Activated T-cell treated with anti-CD3 and anti-CD28 coated beads, Interleukin-2, amount 50 U/mL, for 24 hours (primary cell): ENCODE measurements at regions not wholly inside any gene's neighbourhood (a gene's known extent, or its start where the extent isn't known, plus 50 kb on each side); places are given as distances from the start of the nearest gene placed in this dataset.

Experiments used
- DNase-seq: peaks from one replicate; pipeline ENCODE4 v3.0.0-alpha.2; 2020
- H3K27ac Mint-ChIP-seq: 2 replicates; pipeline ENCODE4 v1.8.0; 2020; ENCODE audit warnings: mild to moderate bottlenecking, mixed read lengths
- H3K27me3 Mint-ChIP-seq: 2 replicates; pipeline ENCODE4 v1.8.0; 2020; ENCODE audit warnings: mixed read lengths
- H3K36me3 Mint-ChIP-seq: 2 replicates; pipeline ENCODE4 v1.8.0; 2020; ENCODE audit warnings: low read depth, mixed read lengths
- H3K4me1 Mint-ChIP-seq: 2 replicates; pipeline ENCODE4 v1.8.0; 2020; ENCODE audit warnings: low read depth, mixed read lengths
- H3K4me3 Mint-ChIP-seq: 2 replicates; pipeline ENCODE4 v1.8.0; 2020; ENCODE audit warnings: mild to moderate bottlenecking, moderate library complexity, mixed read lengths
- H3K9me3 Mint-ChIP-seq: 2 replicates; pipeline ENCODE4 v1.8.0; 2020; ENCODE audit warnings: mixed read lengths

DNA sequence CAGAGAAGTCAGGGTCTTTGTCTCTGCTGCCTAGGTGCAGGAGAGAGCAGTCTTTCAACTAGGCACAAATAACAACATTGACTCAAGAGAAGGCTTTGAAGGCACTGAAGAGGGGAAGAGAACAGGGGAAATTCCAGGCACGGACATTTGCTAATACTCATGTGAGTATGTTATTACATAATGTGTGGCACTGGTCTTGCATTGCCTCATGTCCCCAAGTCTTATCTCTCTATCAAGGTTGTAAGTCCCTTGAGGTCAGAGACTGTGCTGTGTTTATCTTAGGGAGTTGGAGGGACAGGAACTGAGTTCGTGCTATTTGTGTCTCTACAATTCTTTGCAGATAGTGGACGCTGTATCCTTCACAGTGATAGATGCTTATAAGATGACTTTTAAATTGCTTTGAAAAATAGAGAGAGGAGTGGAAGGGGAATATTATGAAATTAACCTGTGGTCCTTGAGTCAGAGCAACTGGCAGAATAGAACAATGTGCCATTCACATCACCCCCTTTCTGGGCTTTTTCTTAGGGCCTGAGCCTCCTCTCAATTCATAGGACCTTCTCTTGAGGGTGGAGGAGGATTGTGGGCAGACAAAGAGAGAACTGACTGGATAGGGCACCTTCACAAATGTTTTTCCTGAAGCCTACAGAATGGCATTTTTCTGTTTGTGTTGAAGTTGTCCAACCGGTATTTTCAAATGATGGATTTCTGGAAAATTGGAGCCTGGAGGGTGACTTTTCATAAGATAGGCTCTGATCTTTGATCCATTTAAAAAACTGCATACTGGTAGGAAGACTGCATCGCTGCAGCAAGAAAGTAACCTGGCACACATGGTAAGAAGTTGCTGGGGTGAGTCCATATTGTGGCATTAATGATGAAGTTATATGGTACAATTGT lies 96.6 kb upstream of the CXCR4 start:
- Mint-ChIP-seq H3K9me3 (peaks cover 9% of the 10 kb centered on the region), H3K27ac (no peak overlapping the region), H3K4me1 (peaks cover 46% of the 10 kb centered on the region), H3K36me3 (no peaks in the 10 kb centered on the region), H3K27me3 (no peaks in the 10 kb centered on the region), H3K4me3 (no peak overlapping the region)
- DNase-seq: no peak

DNA sequence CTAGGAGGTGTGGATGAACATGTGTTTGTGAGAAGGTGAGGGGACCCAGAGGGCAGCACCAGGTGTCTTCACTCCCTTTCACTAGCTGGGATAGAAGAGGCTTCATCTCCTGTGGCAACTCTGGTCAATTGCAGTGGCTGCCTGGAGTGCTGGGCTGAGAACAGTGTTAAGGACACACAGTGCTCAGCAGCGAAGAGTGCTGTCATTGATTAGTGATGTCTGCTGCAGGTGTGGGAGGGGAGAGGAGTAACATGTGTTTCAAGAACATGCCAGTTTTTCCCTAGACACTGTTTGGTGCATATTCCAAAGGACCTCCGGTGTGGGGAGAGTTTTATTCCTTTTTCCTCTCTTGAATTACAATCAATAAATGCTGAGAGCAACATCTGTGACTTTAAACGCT lies 95.9 kb upstream of the CXCR4 start:
- Mint-ChIP-seq H3K4me1 (peaks cover 46% of the 10 kb centered on the region), H3K9me3 (peaks cover 16% of the 10 kb centered on the region), H3K36me3 (no peaks in the 10 kb centered on the region), H3K27me3 (no peaks in the 10 kb centered on the region), H3K27ac (no peak overlapping the region), H3K4me3 (no peak overlapping the region)
- DNase-seq: no peak

DNA sequence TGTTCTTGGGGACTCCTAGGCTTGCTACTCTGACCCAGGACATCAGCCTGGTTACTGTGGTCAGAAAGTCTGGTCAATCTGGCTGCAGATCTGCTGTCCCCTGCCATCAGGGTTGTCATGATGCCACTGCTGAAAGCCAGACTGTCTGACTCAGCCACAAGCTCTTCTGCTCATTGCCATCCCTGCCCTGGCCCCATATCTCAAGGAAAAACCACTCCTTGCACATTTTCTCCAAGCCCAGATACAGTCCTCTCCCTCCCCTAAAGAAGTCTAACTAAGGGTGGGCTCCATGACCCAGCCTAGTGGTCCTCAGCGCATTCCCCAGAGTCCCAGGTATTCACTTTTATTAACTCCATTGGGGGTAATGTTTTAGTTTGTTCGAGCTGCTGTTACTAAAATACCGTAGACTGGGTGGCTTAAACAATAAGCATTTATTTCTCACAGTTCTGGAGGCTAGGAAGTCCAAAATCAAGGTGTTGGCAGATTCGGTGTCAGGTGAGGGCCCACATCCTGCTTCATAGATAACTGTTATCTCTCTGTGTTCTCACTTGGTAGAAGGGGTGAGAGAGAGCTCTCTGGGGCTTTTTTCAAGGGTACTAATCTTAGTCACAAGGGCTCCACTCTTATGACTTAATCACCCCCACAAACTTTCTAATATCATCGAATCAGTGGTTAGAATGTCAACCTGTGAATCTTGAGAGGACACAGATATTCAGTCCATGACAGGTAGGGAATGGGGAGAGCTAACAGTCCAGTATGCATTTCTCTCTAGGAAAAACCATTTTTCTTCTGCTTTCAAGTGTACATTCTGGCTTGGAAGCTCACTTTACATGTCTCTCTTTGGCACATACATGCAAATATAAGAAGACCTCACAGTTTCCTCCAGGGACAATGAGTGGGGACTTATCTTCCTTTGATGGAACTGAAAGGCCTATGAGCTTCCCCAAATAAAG lies 94.8 kb upstream of the CXCR4 start:
- no peak for DNase-seq
- H3K4me1 Mint-ChIP-seq: peaks cover 51% of the 10 kb centered on the region
- no peak overlapping the region for H3K4me3 Mint-ChIP-seq
- no peaks in the 10 kb centered on the region for H3K36me3 Mint-ChIP-seq
- peaks cover 16% of the 10 kb centered on the region for H3K9me3 Mint-ChIP-seq
- H3K27ac Mint-ChIP-seq: peak overlapping the region; percentile 67
- no peaks in the 10 kb centered on the region for H3K27me3 Mint-ChIP-seq

DNA sequence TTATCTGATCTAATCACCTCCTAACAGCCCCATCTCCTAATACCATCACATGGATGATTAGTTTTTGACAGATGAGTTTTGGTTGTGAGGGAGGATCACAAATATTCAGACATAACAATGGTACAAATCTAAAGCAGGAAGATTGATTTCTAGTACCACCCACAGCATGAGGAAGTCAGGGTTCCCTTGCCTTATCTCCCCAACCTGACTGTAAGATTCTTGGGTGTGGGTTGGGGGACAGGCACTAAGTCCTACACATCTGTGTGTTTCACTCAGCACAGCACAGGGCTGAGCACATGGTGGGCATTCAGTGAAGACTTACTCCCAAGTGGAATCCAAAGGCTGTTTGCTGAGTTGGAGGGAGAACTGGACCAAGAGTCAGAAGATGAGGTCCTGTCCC lies 93.8 kb upstream of the CXCR4 start:
- Mint-ChIP-seq H3K36me3 (no peaks in the 10 kb centered on the region), H3K9me3 (peaks cover 16% of the 10 kb centered on the region), H3K27ac (no peak overlapping the region), H3K4me3 (no peak overlapping the region), H3K4me1 (peaks cover 57% of the 10 kb centered on the region), H3K27me3 (no peaks in the 10 kb centered on the region)
- DNase-seq: no peak

DNA sequence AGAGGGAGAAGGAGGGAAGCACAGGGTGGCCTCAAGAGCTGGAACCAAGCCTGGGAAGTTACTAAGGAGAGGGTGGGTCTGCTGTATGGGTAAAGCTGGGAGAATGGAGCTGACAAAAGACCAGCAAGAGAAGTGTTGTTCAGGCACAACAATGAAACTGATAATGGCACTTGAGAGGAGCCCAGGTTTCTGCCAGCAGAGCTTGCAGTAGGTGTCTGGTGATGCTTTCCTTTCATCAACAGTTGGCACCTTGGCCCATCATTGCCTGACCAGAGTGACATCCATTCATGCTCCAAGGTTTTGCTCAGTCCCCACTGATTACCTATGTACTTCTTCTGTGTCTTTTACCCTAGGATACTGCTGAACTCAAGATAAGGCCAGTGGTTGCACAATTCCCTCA lies 92.9 kb upstream of the CXCR4 start:
- Mint-ChIP-seq H3K4me1 (peaks cover 64% of the 10 kb centered on the region), H3K27ac (no peak overlapping the region), H3K9me3 (peaks cover 16% of the 10 kb centered on the region), H3K4me3 (no peak overlapping the region), H3K36me3 (no peaks in the 10 kb centered on the region), H3K27me3 (no peaks in the 10 kb centered on the region)
- DNase-seq: no peak

DNA sequence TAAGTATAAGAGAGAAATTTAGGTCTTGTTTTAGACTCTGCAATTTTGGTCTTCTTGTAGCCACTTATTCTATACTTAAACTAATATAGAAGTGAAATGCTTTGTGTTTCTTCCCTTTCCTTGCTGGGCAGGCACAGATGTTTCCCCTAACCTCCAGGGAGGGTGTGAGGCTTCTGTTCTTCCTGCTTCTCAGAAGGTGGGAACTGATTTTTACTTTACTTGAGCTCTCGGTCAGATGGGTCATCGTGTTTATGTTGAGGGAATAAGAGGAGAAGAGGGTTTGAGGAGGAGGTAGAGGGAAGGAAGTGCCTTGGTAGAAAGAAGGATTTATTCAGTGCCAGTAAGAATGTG lies 92.5 kb upstream of the CXCR4 start:
- no peaks in the 10 kb centered on the region for H3K36me3 Mint-ChIP-seq
- H3K27me3 Mint-ChIP-seq: no peaks in the 10 kb centered on the region
- H3K27ac Mint-ChIP-seq: no peak overlapping the region
- H3K4me3 Mint-ChIP-seq: no peak overlapping the region
- DNase-seq: no peak
- peaks cover 64% of the 10 kb centered on the region for H3K4me1 Mint-ChIP-seq
- H3K9me3 Mint-ChIP-seq: peaks cover 16% of the 10 kb centered on the region

DNA sequence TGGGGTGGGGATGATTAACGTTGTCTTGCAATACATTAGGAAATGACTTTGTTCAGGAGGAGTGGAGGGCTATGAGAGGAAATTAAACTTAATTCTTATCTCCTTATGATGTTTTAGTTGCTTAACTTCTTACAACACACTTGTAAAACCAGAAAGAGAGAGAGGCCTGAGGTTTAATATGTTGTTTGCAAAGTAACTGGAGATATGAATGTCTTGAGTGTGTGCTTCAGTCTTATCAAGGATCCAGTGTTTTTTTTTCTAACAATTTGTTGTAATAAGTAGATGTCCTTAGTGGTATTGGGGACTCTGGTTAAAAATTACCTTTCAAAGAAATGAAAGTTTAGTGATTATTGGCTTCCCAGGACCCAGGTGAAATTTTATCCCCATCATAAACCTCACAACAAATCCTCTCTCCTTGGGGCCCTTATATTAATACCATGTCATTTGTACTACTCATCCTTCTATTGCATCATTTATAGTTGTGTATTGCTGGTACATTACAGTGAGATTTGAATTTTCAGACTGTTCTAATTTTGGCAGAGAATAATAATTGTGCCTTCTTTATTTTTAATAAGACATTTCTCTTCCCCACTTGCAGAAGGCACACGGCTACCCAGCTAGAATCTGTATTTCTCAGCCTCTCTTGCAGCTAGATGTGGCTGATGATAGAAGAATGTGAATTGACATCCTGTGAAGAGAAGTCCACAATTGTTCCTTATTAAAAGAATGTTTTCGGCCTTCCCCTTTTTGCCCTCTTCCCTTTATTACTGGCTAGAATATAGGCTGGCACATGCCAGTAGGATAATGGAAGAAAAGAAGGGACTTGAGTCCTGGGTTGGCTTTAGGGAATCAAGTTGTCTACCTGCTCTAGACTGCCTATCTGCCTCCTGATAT lies 91.9 kb upstream of the CXCR4 start:
- Mint-ChIP-seq H3K9me3 (peaks cover 16% of the 10 kb centered on the region), H3K4me3 (no peak overlapping the region), H3K4me1 (peaks cover 64% of the 10 kb centered on the region), H3K27ac (no peak overlapping the region), H3K27me3 (no peaks in the 10 kb centered on the region), H3K36me3 (no peaks in the 10 kb centered on the region)
- DNase-seq: no peak

DNA sequence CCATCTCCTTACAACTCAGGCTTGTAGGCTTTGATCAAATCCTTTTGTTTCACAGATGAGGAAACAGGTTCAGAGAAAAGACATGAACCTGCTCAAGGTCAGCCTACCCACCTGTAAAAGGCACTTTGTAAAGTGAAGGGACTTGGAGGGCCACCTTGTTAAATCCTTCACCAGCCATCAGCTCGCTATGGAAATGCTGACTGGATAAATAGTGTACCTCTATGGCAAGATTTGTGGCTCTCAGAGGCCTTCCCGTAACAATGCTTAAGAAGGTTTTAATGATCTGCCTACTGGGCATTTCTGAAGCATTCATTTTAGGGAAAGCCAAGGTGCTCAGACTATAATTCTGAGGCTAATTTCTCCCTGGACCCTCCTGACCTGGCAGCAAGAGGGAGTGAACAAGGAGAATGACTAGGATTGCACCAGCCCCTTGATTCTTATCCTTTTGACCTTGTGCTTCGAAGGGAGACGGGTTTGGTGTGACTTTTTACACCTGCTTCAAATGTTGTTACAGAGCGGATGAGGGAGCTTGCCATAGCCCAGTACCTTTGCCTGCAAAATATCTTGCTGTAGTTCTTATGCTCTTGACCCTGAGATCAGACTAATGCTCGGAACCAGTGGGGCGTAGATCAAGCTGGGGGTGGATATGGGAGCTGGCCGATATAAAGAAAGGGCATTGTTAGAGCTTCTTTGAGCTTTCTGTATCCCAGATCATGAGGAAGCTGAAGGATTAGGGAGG lies 90.9 kb upstream of the CXCR4 start:
- no peak for DNase-seq
- H3K27ac Mint-ChIP-seq: no peak overlapping the region
- H3K4me3 Mint-ChIP-seq: no peak overlapping the region
- no peaks in the 10 kb centered on the region for H3K36me3 Mint-ChIP-seq
- H3K27me3 Mint-ChIP-seq: no peaks in the 10 kb centered on the region
- peaks cover 60% of the 10 kb centered on the region for H3K4me1 Mint-ChIP-seq
- peaks cover 16% of the 10 kb centered on the region for H3K9me3 Mint-ChIP-seq

DNA sequence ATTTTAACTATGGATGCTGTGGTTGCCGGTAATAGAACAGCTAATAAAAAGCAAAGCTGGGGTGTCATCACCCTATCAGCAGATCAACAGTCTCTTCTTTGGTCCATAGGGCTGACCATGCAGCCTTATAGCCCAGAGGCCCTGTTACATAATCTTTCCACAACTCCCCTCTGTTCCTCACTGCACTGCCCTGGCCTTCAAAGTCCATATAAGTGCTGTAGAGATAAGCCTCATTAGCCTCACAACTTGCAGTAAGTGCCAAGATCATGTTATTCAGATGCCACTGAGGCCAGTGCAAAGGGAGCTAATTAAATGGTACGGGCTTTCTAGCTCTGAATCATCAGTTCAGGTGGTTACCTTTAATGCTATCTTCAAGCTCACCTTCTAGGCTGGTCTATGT lies 89.7 kb upstream of the CXCR4 start:
- H3K4me1 Mint-ChIP-seq: peaks cover 48% of the 10 kb centered on the region
- H3K4me3 Mint-ChIP-seq: no peak overlapping the region

DNA sequence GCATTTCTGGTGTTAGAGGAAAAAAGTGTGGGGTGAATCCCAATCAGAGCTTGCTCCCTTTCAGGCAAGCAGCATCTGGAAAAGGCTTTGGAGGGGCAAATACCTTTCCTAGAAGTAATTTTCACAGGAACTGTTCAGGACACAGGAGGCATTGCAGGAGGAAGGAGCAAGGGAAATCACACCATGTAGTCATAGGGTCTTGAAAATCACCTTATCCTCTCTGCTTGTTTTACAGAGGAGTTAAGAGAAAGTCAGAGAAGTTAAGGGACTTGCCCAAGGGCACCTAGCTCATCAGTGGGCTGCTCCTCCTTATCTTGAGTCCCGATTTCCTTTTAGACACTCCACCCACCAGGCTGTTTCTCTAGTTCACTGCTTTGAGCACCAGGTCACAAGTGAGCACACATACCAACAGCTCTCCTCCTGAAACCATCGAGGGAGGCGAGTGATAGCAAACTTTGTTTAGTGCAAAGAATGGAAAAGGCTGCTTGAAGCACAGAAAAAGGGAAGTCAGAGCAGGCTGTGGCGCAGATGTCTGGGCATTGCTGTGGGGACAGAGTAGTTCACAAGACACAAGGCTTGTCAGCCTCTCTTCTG lies 89.2 kb upstream of the CXCR4 start:
- peaks cover 43% of the 10 kb centered on the region for H3K4me1 Mint-ChIP-seq
- H3K4me3 Mint-ChIP-seq: no peak overlapping the region
- peaks cover 20% of the 10 kb centered on the region for H3K9me3 Mint-ChIP-seq
- no peak for DNase-seq
- H3K27ac Mint-ChIP-seq: peak overlapping the region; percentile 87
- H3K36me3 Mint-ChIP-seq: no peaks in the 10 kb centered on the region
- no peaks in the 10 kb centered on the region for H3K27me3 Mint-ChIP-seq

More for the DNA sequence above, 89.7 kb upstream of the CXCR4 start:
- no peaks in the 10 kb centered on the region for H3K36me3 Mint-ChIP-seq
- no peak for DNase-seq
- H3K27me3 Mint-ChIP-seq: no peaks in the 10 kb centered on the region
- H3K27ac Mint-ChIP-seq: peak overlapping the region; percentile 87
- peaks cover 18% of the 10 kb centered on the region for H3K9me3 Mint-ChIP-seq

DNA sequence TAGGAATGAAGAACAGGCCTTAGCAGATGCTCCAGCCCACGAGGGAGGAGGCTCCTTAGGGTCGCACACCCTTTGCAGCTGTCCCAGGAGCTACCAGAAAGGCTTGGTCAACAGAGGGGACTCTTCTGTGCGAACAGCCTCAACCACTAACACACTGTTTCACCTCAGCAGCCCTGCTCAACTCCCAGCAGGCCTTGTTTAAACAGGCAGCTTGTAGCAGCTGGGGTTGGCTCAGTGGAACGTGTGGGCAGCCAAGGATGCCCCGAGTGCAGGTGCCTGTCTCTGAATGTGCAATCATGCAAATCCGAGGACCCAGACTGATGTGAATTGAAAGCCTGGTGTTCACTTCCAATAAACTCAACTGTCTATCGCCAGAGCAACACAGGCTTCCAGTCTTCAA lies 88.7 kb upstream of the CXCR4 start:
- DNase-seq: no peak
- Mint-ChIP-seq H3K4me3 (no peak overlapping the region), H3K9me3 (peaks cover 20% of the 10 kb centered on the region), H3K36me3 (no peaks in the 10 kb centered on the region), H3K27ac (peak overlapping the region; percentile 87), H3K4me1 (peaks cover 38% of the 10 kb centered on the region), H3K27me3 (no peaks in the 10 kb centered on the region)

DNA sequence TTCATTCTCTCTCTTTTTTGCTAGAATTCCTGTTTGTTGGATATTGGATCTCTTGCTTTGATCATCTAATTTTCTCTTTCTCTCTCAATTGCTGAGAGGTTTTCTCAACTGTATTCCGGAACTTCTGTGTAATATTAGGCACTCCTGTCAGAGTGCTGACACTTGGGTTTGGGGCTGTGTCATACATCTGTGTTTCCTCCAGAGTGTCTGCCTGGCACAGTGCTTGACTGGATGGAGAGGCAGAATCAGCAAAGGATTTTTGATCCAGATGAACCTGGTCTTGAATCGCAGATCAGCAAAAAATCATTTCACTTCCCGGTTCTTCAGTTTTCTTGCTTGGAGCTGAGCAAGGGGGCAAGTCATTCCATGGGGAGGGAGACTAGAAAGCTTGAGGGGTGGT lies 87.7 kb upstream of the CXCR4 start:
- Mint-ChIP-seq H3K9me3 (peaks cover 20% of the 10 kb centered on the region), H3K27me3 (no peaks in the 10 kb centered on the region), H3K4me1 (peaks cover 28% of the 10 kb centered on the region), H3K36me3 (no peaks in the 10 kb centered on the region), H3K27ac (no peak overlapping the region), H3K4me3 (no peak overlapping the region)
- no peak for DNase-seq

DNA sequence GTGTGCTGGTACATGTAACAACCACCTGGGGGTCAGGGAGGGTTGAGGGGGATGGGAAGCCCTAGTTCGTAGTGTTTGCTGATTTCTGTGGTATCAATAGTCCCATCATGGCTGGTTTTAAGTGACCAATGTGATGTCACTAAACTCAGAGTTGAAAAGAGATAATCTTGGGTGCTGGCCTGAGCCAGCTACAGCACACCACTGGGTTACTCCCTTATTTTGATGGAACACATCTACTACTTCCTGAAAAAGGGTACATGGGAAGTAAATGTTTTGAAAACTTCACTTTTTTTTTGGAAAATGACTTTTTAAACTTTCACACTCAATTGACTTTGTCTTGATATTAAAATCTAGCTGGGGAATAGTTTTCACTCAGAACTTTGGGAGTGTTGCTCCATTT lies 87.0 kb upstream of the CXCR4 start:
- Mint-ChIP-seq H3K36me3 (no peaks in the 10 kb centered on the region), H3K4me3 (no peak overlapping the region), H3K27me3 (no peaks in the 10 kb centered on the region), H3K4me1 (peaks cover 25% of the 10 kb centered on the region), H3K9me3 (peaks cover 15% of the 10 kb centered on the region), H3K27ac (no peak overlapping the region)
- DNase-seq: no peak
